Activated CD8-positive, alpha-beta T cell treated with anti-CD3 and anti-CD28 coated beads for 36 hours (primary cell): ENCODE measurements at regions not wholly inside any gene's neighbourhood (a gene's known extent, or its start where the extent isn't known, plus 50 kb on each side); places are given as distances from the start of the nearest gene placed in this dataset.

ENCODE experiments used
- ATAC-seq: fragments of 200-7000 bp; cut with Tn5 transposase; one replicate; pipeline ENCODE4 v1.10.0; 2021; ENCODE audit warnings: mild to moderate bottlenecking, moderate library complexity
- CTCF ChIA-PET: fragments of 350-600 bp; sonication (Branson Sonifier 250); formaldehyde crosslinking; loops from one replicate; lab custom pipeline; 2021; ENCODE audit warnings: antibody characterized with exemption; lab: Charles Lee
- POLR2A ChIA-PET: fragments of 350-600 bp; sonication (Branson Sonifier 250); formaldehyde crosslinking; loops from one replicate; lab custom pipeline; 2021; ENCODE audit warnings: antibody characterized with exemption; lab: Charles Lee
- DNase-seq: peaks from one replicate; pipeline ENCODE4 v3.0.0-alpha.2; 2020
- H3K27ac Mint-ChIP-seq: one replicate; pipeline ENCODE4 v1.8.0; 2021; ENCODE audit warnings: mild to moderate bottlenecking, mixed read lengths
- H3K27me3 Mint-ChIP-seq: one replicate; pipeline ENCODE4 v1.8.0; 2021; ENCODE audit warnings: mixed read lengths
- H3K36me3 Mint-ChIP-seq: one replicate; pipeline ENCODE4 v1.8.0; 2021; ENCODE audit warnings: low read depth, mixed read lengths
- H3K4me1 Mint-ChIP-seq: one replicate; pipeline ENCODE4 v1.8.0; 2021; ENCODE audit warnings: low read depth, mixed read lengths
- H3K4me3 Mint-ChIP-seq: one replicate; pipeline ENCODE4 v1.8.0; 2021; ENCODE audit warnings: mild to moderate bottlenecking, moderate library complexity, mixed read lengths
- H3K9me3 Mint-ChIP-seq: one replicate; pipeline ENCODE4 v1.8.0; 2021; ENCODE audit warnings: mixed read lengths
- CTCF ChIP-seq: fragments of 200-600 bp; IDR thresholded peaks from one replicate; pipeline ENCODE4 v1.8.0; 2022; ENCODE audit warnings: antibody characterized with exemption, mild to moderate bottlenecking
- intact Hi-C: fragments of 100-400 bp; cut with micrococcal nuclease; formaldehyde crosslinking; loops from one replicate; pipeline ENCODE4 v1.10.0; 2022

- POLR2A ChIA-PET = no interaction called here
- no peaks in the 10 kb centered on the region for H3K36me3 Mint-ChIP-seq
- ATAC-seq = no peak
- H3K9me3 Mint-ChIP-seq = no peaks in the 10 kb centered on the region
- no peak for TF ChIP-seq CTCF
- no peak overlapping the region for H3K27ac Mint-ChIP-seq
- no peaks in the 10 kb centered on the region for H3K4me1 Mint-ChIP-seq
- CTCF ChIA-PET = no interaction called here
- intact Hi-C loops = no loop called here
- H3K27me3 Mint-ChIP-seq = no peaks in the 10 kb centered on the region
- DNase-seq = no peak
- H3K4me3 Mint-ChIP-seq = no peak overlapping the region
Observed at GRCh38 chr3:117490716-117491115, 781.1 kb downstream of the TUSC7 start.

GRCh38 chr3:117495620-117496019 is 786.0 kb downstream of the TUSC7 start:
- Mint-ChIP-seq H3K4me1 (no peaks in the 10 kb centered on the region), H3K4me3 (no peak overlapping the region), H3K27ac (no peak overlapping the region), H3K27me3 (no peaks in the 10 kb centered on the region), H3K36me3 (no peaks in the 10 kb centered on the region), H3K9me3 (no peaks in the 10 kb centered on the region)
- intact Hi-C loops = no loop called here
- CTCF ChIA-PET = no interaction called here
- no peak for DNase-seq
- ATAC-seq = no peak
- POLR2A ChIA-PET = no interaction called here
- no peak for TF ChIP-seq CTCF

- intact Hi-C loops = no loop called here
- POLR2A ChIA-PET = no interaction called here
- Mint-ChIP-seq H3K4me3 (no peak overlapping the region), H3K9me3 (peaks cover 2% of the 10 kb centered on the region), H3K27ac (no peak overlapping the region), H3K4me1 (no peaks in the 10 kb centered on the region), H3K27me3 (no peaks in the 10 kb centered on the region), H3K36me3 (no peaks in the 10 kb centered on the region)
- CTCF ChIA-PET = no interaction called here
- TF ChIP-seq CTCF = no peak
- ATAC-seq = no peak
- DNase-seq = no peak
Observed at GRCh38 chr3:117499189-117499870, 789.8 kb downstream of the TUSC7 start.

- no peak for TF ChIP-seq CTCF
- intact Hi-C loops = no loop called here
- Mint-ChIP-seq H3K36me3 (no peaks in the 10 kb centered on the region), H3K27ac (no peak overlapping the region), H3K4me3 (no peak overlapping the region), H3K9me3 (no peaks in the 10 kb centered on the region), H3K4me1 (no peaks in the 10 kb centered on the region), H3K27me3 (no peaks in the 10 kb centered on the region)
- ChIA-PET POLR2A (no interaction called here), CTCF (no interaction called here)
- DNase-seq = no peak
- ATAC-seq = no peak
Observed at GRCh38 chr3:117507958-117508357, 798.4 kb downstream of the TUSC7 start.

- no peaks in the 10 kb centered on the region for H3K36me3 Mint-ChIP-seq
- ChIA-PET POLR2A (no interaction called here), CTCF (no interaction called here)
- no peak overlapping the region for H3K27ac Mint-ChIP-seq
- H3K27me3 Mint-ChIP-seq = no peaks in the 10 kb centered on the region
- no peak for DNase-seq
- intact Hi-C loops = no loop called here
- ATAC-seq = no peak
- TF ChIP-seq CTCF = no peak
- no peaks in the 10 kb centered on the region for H3K4me1 Mint-ChIP-seq
- H3K9me3 Mint-ChIP-seq = no peaks in the 10 kb centered on the region
- no peak overlapping the region for H3K4me3 Mint-ChIP-seq
Observed at GRCh38 chr3:117509858-117510257, 800.3 kb downstream of the TUSC7 start.
